Ecto neural progenitor cell (in vitro differentiated cells): ENCODE measurements at regions not wholly inside any gene's neighbourhood (a gene's known extent, or its start where the extent isn't known, plus 50 kb on each side); places are given as distances from the start of the nearest gene placed in this dataset.
"Not testable (repeated sequence)": the region's sequence is repeated elsewhere in the genome, so short reads cannot be mapped to it uniquely, and the experiment has no call there.

Experiments
- DNase-seq: peaks from one replicate; pipeline ENCODE4 v3.0.0-alpha.2; 2018; ENCODE audit warnings: low spot score

DNA sequence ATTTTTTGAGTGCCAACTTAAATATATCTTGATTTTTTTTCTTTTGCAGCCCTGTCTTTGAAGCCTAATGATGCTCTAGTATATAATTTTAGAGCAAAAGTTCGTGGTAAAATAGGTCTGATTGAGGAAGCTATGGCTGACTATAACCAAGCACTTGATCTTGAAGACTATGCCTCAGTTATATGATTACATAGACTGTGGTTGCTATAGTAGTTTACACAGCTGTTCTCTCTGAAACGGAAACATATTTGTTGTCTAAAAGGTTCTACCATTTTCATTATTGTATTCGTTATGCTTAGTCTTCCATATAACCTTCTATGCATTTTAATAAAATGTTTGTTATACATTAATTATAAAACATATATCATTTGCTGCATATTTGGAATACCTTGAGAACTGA, 246.7 kb downstream of the TTC6 start:
- no peak for DNase-seq

GRCh38 chr14:37843954-37844607, 248.7 kb downstream of the TTC6 start:
- no peak for DNase-seq

GRCh38 chr14:37844614-37845013, 249.2 kb downstream of the TTC6 start:
- DNase-seq: no peak

- no peak for DNase-seq
Observed at GRCh38 chr14:37848985-37849621, 253.7 kb downstream of the TTC6 start.

GRCh38 chr14:37851054-37851453, 255.6 kb downstream of the TTC6 start:
- no peak for DNase-seq

DNA sequence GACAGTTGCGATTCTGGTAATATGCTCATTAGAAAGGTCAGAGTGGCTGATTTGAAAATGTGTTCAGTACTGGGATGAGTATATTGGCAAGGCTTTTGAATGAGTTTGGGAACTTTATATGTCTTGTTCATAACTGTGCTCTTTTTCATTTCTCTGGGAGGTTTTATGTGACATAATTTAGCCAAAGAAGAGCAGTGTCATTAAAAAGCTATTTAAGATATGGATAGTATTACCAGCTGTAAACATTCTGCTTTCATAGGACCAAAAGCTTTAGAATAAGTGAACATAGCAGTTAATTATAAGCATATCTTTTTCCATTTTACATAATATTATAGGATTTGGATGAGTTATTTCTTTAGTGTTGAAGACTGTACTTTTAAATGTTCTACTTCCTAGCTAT, 260.4 kb downstream of the TTC6 start:
- no peak for DNase-seq

DNA sequence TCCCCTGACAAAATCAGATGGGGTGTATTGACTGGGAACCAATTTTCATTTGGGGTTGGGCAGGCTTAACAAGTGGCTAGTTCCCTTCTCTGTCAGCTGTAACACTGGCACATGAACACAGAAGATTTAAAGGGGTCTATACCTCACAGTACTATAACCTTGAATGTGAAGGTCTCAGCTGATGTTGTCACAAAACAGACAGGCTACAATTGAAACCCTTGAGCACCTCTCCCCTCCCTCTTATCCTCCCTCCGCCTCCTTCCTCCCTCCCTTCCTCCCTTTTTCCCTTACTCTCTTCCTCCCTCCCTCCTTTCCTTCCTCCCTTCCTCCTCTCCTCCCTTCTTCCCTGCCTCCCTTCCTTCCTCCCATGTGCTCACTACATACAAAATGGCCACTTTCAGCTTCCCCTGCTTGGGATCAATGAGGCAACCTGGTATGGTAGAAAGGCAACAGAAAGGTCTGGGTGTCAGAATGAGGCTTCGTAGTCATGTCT, 262.4 kb downstream of the TTC6 start:
- no peak for DNase-seq

GRCh38 chr14:37858733-37859132, 263.3 kb downstream of the TTC6 start:
- DNase-seq: no peak

DNA sequence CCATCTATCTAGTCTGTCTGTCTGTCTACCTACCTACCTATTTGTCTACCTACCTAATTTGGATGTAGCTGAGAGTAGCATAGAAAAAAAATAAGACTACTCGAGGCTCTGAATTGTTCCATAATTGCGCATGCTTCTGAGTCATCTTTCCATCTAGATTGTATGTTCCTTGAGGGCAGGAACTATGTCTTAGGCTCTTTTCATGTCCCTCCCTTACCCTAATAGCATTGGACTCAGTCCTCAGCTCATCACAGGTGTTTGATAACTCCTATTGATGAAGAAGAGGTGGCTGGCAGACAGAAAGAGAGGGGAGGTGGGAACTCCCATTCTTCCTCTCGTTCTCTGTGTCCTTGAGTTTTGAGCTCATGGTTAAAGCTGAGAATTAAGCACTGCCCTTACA, 263.7 kb downstream of the TTC6 start:
- DNase-seq: no peak

DNA sequence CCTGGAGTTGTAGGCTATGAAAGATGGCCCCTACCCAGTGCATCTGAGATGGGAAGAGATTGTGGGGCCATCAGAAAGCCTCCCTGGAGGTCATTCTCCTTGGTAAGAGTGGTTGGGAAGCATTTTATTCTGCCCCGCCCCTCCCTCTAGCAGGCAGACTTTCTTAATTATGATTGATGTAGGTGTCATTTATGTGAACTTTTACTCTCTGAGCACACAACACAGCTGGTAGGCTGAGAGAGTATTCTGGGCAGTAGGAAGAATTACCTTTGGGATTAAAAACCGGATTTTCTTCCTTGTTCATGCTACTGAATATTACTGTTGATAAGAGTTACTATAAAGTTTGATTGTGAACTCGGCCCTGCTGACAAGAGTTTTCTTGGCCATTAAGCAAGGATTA, 266.8 kb downstream of the TTC6 start:
- no peak for DNase-seq

DNA sequence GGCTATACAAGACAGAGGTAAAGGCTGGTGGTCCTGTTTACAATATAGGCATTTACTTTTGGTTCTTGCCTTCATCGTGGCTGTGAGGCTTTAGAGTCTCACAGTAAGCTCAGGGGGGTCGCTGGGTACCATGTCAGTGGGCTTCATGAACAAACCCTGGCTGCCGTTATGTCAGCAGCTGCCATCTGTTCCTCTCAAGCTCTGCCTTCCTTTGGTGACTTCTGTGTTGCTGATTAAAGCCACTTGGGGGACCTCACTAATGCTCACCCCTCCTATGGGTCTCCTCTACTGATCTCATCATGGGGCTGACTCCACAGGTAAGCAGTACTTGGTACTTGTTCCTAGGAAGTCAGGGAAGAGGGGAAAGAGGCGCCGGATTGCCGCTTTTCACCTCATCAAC, 268.7 kb downstream of the TTC6 start:
- DNase-seq: no peak

DNA sequence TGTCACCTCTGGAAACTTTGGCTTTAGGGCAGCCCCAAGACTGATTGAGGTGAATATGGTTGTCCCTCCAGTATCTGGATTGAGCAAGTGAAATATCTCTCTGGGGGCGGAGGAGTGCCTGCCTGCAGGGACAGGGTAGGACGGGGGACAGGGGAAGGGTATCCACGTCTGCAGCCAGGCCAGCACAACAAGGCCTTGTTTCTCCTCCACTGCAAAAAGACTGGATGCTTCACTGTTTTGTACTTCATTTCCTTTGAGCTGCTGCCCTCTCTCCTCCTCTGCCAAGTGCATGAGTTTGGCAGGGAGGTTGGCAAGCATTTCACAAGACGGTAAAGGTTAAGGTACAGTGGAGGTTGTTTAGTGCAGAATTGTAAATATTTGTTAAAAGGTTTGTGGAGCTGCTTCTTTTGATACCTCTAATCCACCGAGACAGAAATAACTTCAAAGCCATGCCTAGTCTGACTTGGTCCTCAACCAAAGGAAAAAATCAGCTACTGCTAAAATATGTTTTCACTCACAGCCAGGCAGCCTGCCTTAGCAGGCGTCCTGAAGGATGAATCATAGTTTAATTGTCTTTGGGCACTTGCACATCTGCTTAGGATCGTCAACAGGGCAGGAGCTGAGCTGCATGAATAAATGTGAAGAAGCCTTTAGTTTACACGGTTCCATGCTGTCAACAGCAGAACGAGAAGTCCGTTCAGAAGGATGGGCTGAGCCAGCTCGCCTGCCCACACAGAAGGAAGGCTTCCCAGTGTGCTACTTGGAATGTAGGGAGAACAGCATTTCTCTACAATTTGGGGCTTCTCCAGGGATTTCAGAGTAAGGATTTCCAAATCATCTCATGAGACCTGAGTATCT, 269.7 kb downstream of the TTC6 start:
- no peak for DNase-seq

DNA sequence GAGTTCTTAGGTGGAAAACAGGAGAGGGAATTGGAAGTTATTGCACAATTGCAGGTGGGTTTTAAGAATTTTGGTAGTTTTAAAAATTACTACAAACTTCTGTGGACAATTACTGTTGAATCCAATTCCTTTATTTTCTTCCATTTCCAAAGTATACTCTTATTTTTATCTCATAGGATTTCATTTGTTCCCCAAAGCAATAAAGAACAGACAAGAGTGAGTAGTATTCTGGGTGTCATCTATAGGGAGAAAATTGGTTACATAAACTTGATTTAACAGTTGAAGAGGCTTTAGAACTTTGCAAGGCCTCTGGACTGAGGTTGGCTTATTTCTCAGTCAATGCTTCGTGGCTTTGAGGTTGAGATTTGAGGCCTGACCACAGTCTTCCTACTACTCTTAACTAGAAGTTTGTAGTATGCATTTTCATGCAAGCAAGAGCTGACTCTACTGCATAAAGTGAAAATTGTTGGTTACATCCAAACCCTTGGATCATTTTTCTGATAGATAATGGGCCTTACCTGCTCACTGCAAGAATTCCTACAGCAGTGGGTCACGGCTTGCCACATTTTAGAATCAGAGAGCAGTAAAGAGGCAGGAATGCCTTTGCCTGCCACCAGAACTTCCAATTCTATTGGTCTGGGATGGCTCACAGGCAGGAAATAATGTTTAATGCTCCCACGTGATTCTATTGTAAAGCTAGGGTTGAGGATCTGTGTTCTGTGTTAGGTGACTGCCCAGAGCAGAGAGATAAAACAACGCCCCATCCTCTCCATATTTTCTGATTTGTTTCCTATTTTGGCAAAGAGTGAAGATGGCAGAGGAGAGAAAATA, 270.5 kb downstream of the TTC6 start:
- DNase-seq: no peak

DNA sequence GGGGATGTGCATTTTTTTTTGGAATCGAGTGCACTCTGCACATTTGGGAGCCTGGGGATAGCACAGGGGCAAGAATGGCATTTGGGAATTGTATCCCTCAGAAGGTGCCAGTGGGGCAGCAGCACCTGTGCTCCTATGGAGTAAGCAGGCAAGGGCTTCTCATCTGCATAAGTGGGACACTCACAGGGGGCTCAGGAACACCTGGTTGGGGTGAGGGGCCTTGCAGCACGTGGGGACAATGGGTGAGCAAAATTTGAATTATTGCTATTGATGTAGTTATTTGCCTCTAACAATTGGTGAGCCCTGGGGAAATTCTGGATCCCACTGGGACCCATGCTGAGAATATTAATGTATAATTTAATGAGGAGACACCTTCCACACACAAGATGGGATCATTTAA, 274.2 kb downstream of the TTC6 start:
- no peak for DNase-seq

DNA sequence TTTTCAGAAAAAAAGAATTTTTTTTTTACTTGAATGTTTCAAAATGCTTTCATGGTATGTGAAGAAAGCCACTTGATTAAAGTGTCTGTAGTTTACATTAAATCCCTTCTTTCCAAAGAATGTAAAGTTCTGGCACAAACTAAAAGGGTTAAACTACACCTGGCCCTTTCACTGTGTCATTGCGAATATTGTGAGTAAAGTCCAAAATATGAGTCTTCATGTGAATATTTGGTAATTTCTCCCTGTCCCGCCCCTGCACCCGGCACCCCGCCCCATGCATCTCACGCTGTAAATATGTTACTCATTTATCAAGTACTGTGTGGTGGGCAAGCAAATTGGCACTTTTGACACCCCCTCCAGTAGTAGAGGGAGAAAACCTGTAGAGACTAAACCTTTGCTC, 274.7 kb downstream of the TTC6 start:
- DNase-seq: no peak

DNA sequence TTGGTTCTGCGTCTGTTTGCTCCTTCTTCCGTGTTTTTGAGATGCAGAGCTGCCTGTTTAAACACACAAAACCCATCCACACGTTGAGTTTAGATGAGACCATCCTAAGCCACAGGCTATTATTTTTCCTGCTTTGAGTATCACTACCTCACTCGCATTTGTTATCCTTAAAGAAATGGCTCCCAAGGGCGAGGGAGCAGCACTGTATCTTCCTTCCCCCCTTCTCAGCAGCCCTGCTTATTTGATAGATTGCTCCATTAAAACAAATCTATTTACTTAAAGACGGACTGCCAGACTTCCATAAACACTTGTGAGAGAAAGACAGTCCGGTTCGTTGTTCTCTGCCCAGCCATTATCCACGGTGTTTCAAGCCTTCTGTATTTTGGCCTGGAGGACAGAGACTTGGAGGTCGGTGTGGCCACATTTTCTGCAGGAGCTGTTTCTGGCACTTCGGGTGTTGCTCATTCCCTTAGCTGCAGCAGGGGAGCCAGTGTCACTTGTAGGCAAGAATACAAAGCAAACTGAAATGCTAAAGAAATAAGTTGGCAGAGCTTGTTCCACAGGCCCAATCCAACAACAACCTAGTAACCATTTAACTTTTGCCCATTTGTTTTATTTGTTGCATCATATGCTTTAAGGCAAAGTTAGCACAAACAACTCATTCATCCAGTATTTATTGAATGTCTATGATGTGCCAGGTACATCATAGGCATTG, 275.4 kb downstream of the TTC6 start:
- no peak for DNase-seq

DNA sequence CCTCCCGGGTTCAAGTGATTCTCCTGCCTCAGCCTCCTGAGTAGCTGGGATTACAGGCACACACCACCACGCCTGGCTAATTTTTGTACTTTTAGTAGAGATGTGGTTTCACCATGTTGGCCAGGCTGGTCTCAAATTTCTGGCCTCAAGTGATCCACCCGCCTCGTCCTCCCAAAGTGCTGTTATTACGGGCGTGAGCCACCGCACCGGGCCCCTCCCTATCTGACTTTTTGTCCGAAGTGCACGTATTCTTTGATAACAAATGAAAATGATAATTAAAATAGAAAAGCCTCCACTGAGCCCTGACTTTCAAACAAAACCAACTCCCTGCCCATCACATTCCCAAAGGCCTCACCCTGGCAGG, 278.6 kb downstream of the TTC6 start:
- DNase-seq: not testable (repeated sequence)

- peak; percentile 94 for DNase-seq
Observed at GRCh38 chr14:37874429-37875109, 279.1 kb downstream of the TTC6 start.

- DNase-seq: no peak
Observed at GRCh38 chr14:37888234-37888633, 292.8 kb downstream of the TTC6 start.

- DNase-seq: no peak
Observed at GRCh38 chr14:37889087-37889486, 293.7 kb downstream of the TTC6 start.

DNA sequence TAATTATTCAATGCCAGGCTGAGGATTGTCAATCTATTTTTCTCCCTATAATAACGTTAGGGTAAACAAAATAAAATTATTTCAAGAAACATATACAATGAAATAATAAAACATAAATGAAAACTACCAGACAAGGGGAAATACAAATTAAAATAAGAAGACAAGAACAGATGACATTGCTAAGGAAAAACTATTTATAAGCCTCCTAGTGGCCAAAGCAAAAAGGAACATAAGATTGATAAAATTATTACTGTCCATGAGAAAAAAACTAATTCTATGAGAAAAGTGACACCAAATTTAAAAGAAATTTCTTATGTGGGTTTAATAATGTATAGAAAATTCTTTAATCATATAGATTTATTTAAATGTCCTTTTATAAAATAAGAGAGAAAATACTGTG, 294.7 kb downstream of the TTC6 start:
- no peak for DNase-seq
